GM12875 (cell line): ENCODE measurements at regions not wholly inside any gene's neighbourhood (a gene's known extent, or its start where the extent isn't known, plus 50 kb on each side); places are given as distances from the start of the nearest gene placed in this dataset.

Experiments used
- H3K4me3 ChIP-seq: one replicate; pipeline ENCODE4 v1.5.1; 2011; ENCODE audit warnings: low read depth, low read length, control low read depth
- TF ChIP-seq, protein P1 (sequence below): IDR thresholded peaks from 2 replicates; pipeline ENCODE4 v1.5.1; 2011; ENCODE audit warnings: low read depth, mild to moderate bottlenecking, control low read depth, inconsistent platforms, low read length, moderate library complexity, borderline replicate concordance; ENCODE audit not compliant: insufficient read depth

DNA sequence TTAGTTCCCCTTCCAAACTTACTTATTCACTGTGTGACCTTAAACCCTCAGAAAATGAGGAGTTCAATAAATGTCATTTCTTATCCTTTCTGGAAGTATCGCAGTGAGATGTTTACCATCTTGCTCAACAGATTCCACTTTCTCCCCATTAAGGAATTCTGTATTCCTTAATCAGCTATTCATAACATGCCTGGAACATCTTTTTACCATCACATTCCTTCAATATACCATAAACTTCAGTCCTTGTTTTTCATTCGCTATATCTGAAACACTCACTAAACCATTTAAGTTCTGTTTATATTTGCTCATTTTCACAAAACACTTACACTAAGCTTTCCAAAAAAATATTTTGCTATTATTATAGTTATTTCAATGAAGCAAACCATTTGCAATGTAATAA lies 1158.6 kb downstream of the CDH12 start:
- TF ChIP-seq, protein P1, sequence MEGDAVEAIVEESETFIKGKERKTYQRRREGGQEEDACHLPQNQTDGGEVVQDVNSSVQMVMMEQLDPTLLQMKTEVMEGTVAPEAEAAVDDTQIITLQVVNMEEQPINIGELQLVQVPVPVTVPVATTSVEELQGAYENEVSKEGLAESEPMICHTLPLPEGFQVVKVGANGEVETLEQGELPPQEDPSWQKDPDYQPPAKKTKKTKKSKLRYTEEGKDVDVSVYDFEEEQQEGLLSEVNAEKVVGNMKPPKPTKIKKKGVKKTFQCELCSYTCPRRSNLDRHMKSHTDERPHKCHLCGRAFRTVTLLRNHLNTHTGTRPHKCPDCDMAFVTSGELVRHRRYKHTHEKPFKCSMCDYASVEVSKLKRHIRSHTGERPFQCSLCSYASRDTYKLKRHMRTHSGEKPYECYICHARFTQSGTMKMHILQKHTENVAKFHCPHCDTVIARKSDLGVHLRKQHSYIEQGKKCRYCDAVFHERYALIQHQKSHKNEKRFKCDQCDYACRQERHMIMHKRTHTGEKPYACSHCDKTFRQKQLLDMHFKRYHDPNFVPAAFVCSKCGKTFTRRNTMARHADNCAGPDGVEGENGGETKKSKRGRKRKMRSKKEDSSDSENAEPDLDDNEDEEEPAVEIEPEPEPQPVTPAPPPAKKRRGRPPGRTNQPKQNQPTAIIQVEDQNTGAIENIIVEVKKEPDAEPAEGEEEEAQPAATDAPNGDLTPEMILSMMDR, result no peak

DNA sequence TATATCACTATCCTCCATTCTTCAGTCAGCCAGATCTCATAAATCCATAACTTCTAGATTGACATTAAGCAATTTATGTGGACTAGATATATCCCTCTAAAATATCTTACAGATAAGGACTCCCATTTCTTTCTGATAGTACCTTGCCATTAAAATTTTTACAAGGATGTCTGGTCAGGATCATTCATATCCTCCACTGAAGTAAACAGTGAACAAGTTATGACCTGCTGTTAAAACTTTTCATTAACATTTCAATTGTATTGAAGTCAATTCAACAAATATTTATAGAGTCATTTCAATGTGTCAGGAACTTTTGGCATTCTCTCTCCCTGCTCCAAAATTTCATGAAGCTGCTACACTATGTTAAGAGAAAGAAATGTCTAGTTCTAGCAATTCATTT lies 1159.6 kb downstream of the CDH12 start:
- TF ChIP-seq, protein P1, result no peak
- H3K4me3 ChIP-seq, result no peak overlapping the region

More for the DNA sequence above, 1158.6 kb downstream of the CDH12 start:
- H3K4me3 ChIP-seq, result no peak overlapping the region

DNA sequence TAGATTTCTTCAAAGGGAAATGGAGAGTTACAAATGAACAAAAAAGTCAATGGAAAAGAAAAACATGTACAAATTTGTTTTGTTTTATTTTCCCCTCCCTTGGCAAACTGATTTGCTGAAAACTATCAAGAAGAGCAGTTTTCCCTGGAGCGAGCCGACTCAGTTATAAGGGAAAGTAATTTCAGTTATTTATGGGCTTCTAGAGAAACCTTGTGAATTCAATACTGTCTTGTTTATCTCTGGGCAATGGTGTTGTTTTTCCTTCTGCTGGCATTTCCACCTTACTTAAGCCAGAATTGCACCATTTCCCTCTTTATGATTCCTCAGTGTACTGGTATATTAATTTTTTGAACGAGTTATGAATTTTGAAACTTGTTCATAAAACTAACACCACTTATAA lies 1163.6 kb downstream of the CDH12 start:
- H3K4me3 ChIP-seq, result no peak overlapping the region

DNA sequence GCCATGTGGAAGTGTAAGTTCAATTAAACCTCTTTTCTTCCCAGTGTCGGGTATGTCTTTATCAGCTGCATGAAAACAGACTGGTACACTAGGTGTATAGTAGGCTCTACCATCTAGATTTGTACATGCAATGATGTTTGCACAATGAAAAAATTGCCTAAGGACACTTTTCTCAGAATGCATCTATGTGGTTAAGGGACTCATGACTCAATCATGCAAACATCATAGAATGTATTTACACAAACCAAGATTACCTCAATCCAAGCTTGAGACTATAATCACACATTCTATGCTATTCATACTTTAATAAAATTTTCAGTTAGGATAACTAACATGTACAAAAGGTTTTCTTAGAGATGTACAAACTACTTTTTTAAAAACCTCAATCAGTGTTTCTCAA lies 1164.5 kb downstream of the CDH12 start:
- no peak overlapping the region for H3K4me3 ChIP-seq
- TF ChIP-seq, protein P1, result no peak

More for the DNA sequence above, 1163.6 kb downstream of the CDH12 start:
- TF ChIP-seq, protein P1, result no peak

DNA sequence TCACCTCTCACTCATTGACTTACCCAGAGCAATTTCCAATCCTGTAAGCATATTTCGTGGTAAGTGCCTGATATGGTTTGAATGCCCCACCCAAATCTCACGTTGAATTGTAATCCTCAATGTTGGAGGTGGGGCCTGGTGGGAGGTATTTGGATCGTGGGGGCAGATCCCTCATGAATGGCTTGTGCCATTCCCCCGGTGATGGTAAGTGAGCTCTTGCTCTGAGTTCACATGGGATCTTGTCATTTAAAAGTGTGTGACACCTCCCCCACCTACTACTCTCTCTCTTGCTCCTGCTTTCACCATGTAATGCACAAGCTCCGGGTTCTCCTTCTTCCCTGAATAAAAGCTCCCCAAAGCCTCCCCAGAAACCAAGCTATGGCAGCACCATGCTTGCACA lies 1165.5 kb downstream of the CDH12 start:
- TF ChIP-seq, protein P1, result no peak
- H3K4me3 ChIP-seq, result no peak overlapping the region

DNA sequence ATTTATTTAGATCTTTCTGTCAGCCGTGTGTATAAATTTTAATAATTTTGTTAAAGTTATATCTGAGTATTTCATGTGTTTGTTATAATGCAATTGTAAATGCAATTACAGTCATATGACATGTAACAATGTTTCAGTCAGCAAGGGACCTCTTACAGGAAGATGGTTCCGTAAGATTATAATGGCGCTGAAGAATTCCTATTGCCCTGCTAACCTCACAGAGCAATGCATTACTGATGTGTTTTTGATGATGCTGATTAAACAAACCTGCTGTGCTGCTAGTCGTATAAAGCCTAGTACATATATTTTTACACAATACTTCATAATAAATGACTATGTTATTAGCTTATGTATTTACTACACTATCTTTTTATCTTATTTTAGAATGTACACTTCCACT lies 1166.4 kb downstream of the CDH12 start:
- TF ChIP-seq, protein P1, result no peak
- H3K4me3 ChIP-seq, result no peak overlapping the region

DNA sequence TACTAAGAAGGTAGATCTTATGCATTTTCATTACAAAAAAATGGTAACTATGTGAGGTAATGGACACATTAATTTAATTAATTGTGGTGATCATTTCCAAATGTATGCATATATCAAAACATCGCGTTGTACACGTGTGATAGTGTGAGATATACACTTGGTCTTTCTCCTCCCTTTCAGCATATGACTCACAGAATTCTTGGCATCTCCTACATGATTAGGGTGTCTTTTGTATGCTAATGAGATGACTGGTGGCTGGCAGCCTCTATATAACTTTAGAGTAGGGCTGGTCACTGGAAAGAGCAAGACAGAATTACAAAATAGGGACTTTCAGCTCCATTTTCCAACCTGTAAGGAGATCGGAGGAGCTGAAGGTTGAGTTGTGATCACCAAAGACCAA lies 1167.6 kb downstream of the CDH12 start:
- TF ChIP-seq, protein P1, result no peak
- H3K4me3 ChIP-seq, result no peak overlapping the region
